ENCODE measurements at regions not wholly inside any gene's neighbourhood (a gene's known extent, or its start where the extent isn't known, plus 50 kb on each side); places are given as distances from the start of the nearest gene placed in this dataset.
"Not testable (repeated sequence)": the region's sequence is repeated elsewhere in the genome, so short reads cannot be mapped to it uniquely, and the experiment has no call there.

GRCh38 chr2:144730711-144731110, 210.8 kb upstream of the ZEB2 start:
- TF ChIP-seq ZC3H10 (CRISPR knock-in tag; IDR thresholded peaks at IDR 0.05) (no peak), ZNF565 (CRISPR knock-in tag; conservative IDR thresholded peaks at IDR 0.05; ENCODE audit: low read depth) (no peak), ZNF70 (CRISPR knock-in tag; IDR thresholded peaks at IDR 0.05) (no peak), TSHZ2 (CRISPR knock-in tag; IDR thresholded peaks at IDR 0.05) (no peak), ZFP3 (CRISPR knock-in tag; IDR thresholded peaks at IDR 0.05) (no peak), PPARA (CRISPR knock-in tag; IDR thresholded peaks at IDR 0.05; ENCODE audit: borderline replicate concordance) (no peak), PATZ1 (CRISPR knock-in tag; IDR thresholded peaks at IDR 0.05; ENCODE audit: borderline replicate concordance) (no peak), ARNTL (CRISPR knock-in tag; IDR thresholded peaks at IDR 0.05; ENCODE audit: borderline replicate concordance, low read depth) (no peak), CSRNP3 (CRISPR knock-in tag; IDR thresholded peaks at IDR 0.05) (no peak), ESRRG (CRISPR knock-in tag; IDR thresholded peaks at IDR 0.05) (no peak), ZFP30 (CRISPR knock-in tag; IDR thresholded peaks at IDR 0.05) (no peak), SNAI2 (CRISPR knock-in tag; IDR thresholded peaks at IDR 0.05) (no peak), OSR1 (CRISPR knock-in tag; IDR thresholded peaks at IDR 0.05) (no peak), GLIS3 (CRISPR knock-in tag; IDR thresholded peaks at IDR 0.05) (no peak)
- ATAC-seq, result no peak

GRCh38 chr2:144724460-144724859, 204.5 kb upstream of the ZEB2 start:
- not testable (repeated sequence) for ATAC-seq

- no peak for ATAC-seq
- TF ChIP-seq SNAI2 (CRISPR knock-in tag; IDR thresholded peaks at IDR 0.05), result no peak
- no peak for TF ChIP-seq TOX (CRISPR knock-in tag; IDR thresholded peaks at IDR 0.05; ENCODE audit: borderline replicate concordance)
- TF ChIP-seq PPARA (CRISPR knock-in tag; IDR thresholded peaks at IDR 0.05; ENCODE audit: borderline replicate concordance), result no peak
- no peak for TF ChIP-seq TCF4 (CRISPR knock-in tag; IDR thresholded peaks at IDR 0.05; ENCODE audit: borderline replicate concordance)
- no peak for TF ChIP-seq CSDC2 (CRISPR knock-in tag; IDR thresholded peaks at IDR 0.05)
- TF ChIP-seq ZNF565 (CRISPR knock-in tag; conservative IDR thresholded peaks at IDR 0.05; ENCODE audit: low read depth), result no peak
- no peak for TF ChIP-seq ZNF8 (CRISPR knock-in tag; IDR thresholded peaks at IDR 0.05)
- TF ChIP-seq PATZ1 (CRISPR knock-in tag; IDR thresholded peaks at IDR 0.05; ENCODE audit: borderline replicate concordance), result no peak
- TF ChIP-seq OSR1 (CRISPR knock-in tag; IDR thresholded peaks at IDR 0.05), result no peak
- no peak for TF ChIP-seq ZNF70 (CRISPR knock-in tag; IDR thresholded peaks at IDR 0.05)
- no peak for TF ChIP-seq TSHZ2 (CRISPR knock-in tag; IDR thresholded peaks at IDR 0.05)
- TF ChIP-seq ISL1 (CRISPR knock-in tag; IDR thresholded peaks at IDR 0.05), result no peak
- no peak for TF ChIP-seq ESRRG (CRISPR knock-in tag; IDR thresholded peaks at IDR 0.05)
- no peak for TF ChIP-seq POU6F1 (CRISPR knock-in tag; IDR thresholded peaks at IDR 0.05; ENCODE audit: borderline replicate concordance, low read depth)
These were observed 198.5 kb upstream of the ZEB2 start for GRCh38 chr2:144718376-144718775.
